NCI-H2107 treated with DMSO at 0.1 percent for 48 hours (cell line): ENCODE measurements at regions not wholly inside any gene's neighbourhood (a gene's known extent, or its start where the extent isn't known, plus 50 kb on each side); places are given as distances from the start of the nearest gene placed in this dataset.

ENCODE experiments used
- DNase-seq: peaks from one replicate; lab custom pipeline; 2025; ENCODE audit not compliant: unreplicated experiment; lab: John Stamatoyannopoulos, UW

DNA sequence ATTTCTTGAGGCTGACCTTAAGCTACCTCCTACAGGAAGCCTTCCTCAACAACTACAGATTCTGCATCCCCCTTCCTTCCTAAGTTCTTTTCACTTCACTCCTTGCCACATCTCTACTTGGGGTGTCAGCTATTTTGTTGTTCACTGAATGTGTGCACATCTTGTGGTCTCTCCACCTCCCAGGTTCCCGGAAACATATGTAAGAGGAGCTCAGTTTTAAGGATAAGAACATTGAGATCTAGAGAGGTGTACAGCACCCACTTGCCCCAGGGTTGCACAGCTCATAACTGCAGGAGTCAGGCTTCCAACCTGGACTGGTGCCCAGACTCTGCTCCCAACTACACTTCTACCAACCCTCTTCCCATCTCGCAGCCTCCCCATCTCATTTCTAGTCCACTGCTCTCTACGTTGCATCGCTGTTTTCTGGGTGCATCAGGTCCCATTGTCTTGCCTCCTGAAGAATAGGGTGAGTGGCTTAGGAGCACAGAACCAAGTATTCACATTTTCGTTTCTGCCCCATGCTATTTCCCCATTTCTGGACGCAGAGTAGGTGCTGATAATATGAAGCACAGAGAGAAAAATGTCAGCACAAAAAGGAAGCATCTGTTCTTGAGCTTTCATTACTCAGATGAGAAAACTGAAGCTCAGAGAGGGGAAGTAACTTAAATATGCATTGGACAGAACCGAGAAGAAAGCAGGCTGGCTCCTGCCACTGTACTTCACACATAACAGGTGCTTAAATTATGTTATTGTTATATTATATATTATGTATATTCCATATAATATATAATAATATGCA, 292.0 kb upstream of the CCL2 start:
- DNase-seq = no peak

DNA sequence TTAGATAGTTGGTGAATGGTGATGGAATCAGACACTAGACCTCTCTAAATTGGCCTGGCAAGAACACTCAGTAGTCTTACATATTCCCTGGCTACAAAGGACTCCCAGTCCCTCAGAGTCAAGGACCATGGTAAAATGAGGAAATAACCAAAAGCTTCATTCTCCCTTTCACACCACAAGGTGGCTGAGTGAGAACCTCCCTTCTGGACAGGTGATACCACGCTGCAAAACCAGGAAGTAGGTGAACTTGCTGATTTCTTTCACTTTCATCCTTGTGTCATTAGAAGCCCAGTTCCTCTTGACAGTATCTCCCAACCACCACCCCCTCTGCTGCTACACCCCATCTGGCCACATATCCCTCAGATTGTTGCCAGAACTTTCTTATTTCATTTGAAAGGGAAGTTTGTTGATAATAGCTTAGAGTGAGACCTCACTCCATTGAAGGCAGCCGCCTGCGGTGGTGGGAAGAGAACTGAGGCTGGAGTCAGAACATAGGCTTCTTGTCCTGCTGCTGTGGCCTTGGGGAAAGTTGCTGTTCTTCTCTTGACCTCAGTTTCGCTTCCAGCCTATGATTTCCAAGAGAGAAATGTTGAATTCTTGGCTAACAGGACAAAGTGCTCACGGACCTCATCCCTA, 290.6 kb upstream of the CCL2 start:
- DNase-seq = peak; percentile 1

DNA sequence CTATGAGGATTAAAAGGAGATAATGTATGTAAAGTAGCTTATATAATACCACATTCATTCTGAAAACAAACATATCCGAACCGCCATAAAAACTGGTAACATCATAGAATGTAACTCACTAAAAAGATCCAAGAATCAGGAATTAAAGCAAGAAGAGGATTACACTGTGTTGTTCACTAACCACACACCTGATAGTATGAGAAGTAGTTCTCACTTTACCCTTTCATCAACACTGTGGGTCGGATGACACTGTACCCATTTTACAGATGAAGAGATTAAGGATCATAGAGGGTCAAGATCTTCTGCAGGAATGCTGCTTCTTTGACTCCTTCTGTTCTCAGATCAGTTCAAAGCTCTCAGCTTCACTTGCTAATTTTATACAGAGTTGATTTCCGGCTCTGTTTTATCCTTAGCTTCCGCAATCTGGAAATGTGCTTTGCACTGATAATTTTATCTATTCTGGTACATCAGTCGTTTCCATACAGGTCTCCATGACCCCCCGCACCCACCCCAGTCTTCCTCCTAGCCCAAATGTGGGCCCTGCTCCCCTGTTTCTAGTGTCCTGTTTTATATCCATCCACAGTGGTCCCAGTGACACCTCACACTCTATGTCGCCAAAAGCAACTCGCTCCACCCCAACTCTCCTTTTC, 288.6 kb upstream of the CCL2 start:
- DNase-seq = no peak

DNA sequence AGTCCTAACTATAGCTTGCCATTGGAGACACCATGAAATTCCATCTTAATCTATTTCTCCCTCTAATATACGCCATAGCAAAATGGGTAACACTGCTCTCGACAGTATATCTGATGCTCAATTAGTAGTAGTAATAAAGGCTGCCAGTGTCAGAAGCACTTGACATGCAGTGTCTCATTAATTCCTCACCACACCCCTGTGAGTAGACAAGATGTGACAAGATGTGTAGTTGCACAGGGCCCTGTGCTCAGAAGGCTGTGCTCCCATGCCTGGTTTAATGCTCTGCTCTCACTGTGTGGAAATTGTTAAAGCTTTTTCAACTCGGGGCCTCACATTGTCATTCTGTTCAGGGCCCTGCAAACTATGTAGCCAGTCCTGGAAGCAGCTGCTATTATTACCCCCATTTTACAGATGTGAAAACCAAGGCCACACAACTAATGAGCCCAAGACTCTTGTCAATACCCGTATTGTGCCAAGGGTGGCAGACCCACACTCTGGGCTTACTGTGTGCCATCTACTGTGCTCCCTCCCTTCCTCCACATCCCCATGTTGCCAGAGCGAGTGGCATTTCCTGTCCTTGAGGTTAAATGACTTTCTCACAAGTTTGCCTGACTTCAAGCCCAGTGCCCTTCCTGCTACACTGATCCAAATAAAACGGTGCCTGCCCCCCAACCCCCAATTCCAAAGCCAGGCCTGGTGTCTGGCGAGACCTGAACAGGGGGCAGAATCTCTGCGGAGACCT, 287.3 kb upstream of the CCL2 start:
- no peak for DNase-seq

GRCh38 chr17:33968350-33969044, 286.6 kb upstream of the CCL2 start:
- DNase-seq = no peak

GRCh38 chr17:33970279-33970678, 284.8 kb upstream of the CCL2 start:
- no peak for DNase-seq

DNA sequence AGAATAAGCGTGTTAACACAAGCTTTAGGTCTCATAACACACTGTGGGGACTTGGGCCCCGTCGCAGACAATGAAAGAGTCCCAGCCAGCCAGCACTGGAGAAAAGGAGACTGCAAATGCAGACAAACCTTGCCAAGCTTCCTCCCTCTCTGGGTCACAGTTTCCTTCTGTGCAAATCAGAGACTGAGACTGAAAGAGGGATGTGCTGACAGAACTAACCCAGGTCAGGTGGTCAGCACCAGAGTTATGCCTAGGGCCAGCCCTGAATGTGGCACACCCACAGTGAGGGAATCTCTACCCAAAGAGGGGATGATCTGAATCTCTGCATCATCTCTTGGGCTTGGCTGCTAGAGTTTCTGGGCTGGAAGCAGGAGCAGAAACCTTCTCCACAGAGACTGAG, 282.3 kb upstream of the CCL2 start:
- no peak for DNase-seq

GRCh38 chr17:33973491-33973890, 281.6 kb upstream of the CCL2 start:
- no peak for DNase-seq

GRCh38 chr17:33974276-33974675, 280.8 kb upstream of the CCL2 start:
- DNase-seq = no peak

DNA sequence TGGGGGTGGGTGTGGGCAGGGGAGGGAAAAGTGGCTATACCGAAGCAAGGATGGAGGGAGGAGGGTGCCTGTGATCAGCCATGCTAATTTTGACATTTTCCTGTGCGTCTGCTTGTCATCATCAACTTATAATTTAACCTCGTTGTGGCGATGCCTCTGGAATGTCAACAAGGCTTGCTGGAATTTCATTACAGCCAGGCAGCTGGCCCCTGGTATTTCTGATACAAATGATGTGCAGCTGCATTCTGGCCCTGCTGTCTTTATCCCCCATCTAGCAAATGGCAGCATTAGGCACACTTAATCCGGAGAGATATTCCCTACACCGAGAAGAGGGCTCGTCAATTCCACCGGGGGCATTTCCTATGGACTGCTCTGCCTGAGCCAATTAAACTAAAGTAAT, 278.3 kb upstream of the CCL2 start:
- no peak for DNase-seq

GRCh38 chr17:33977729-33978514, 277.2 kb upstream of the CCL2 start:
- DNase-seq = no peak

GRCh38 chr17:33978889-33979288, 276.2 kb upstream of the CCL2 start:
- DNase-seq = no peak

GRCh38 chr17:33980193-33980592, 274.9 kb upstream of the CCL2 start:
- no peak for DNase-seq

GRCh38 chr17:33981711-33982601, 273.1 kb upstream of the CCL2 start:
- peak; percentile 8 for DNase-seq

DNA sequence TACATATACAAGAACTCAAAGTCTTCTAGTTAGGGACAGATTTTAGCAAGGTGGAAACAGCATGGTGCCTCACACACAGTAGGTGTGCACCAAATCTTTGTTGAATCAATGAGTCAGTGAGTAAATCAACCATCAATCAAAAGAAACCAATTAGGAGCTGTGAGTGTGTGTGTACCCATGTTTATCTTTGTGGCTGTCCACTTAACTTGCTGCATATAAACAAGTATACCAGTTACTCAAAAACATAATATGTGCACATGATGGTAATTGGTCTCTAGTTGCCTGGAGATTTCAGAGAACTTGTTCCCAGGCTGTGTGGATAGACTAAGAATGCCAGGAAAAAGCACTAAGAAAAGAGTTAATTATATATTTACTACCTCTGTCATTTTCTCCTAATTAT, 272.2 kb upstream of the CCL2 start:
- no peak for DNase-seq

DNA sequence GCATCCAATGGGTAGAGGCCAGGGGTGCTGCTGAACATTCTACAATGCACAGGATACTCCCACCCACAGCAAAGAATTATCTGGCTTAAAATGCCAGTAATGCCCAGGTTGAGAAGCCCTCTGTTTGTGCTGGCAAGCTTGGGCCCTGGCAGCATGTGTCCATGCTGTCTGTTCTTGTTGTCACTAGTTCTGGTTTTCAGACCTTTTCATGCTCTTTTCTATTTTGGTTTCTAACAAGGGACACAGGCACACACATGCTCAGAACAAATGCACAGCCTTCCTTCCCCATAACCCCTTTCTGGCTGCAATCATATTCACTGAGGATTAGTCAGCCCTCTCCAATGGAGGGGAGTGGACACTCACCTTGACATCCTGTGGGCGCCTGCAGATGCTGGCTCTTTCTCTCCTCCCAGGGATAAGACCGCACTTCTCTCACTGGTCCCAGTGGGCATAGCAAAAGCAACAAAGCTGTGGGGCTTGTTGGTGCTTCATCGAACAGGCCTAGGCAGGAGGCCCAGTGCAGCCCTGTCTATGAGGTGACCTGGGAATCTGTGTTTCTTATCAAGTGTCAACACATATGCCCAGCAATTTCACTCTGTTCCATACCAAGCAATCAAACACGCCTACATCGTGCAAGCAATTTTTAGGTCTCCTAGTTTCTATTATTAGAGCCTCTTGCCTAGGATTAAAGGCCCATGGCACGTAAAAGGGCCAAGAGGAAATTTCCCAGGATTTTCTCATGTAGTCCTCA, 271.1 kb upstream of the CCL2 start:
- DNase-seq = no peak

GRCh38 chr17:33986088-33986487, 269.0 kb upstream of the CCL2 start:
- no peak for DNase-seq

DNA sequence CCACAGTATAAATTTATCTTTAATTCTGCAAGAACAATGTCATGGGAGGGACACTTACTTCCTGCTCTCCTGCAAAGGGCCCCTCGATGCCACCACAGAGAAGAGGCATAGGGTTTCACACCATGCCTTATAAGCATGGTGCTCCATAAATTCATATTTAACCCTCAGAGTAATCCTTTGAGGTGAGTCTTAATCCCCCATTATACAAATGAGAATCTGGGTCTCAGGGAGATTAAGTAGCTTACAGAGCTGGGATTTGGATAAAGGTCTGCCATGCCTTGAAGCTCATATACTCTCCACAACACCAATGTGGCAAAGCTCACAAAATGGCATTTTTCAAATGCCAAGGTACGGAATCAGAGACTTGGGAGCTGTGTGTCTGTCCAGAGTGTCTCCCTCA, 268.5 kb upstream of the CCL2 start:
- DNase-seq = no peak

- DNase-seq = no peak
Observed at GRCh38 chr17:33987162-33987561, 267.9 kb upstream of the CCL2 start.
